ENCODE measurements at regions not wholly inside any gene's neighbourhood (a gene's known extent, or its start where the extent isn't known, plus 50 kb on each side); places are given as distances from the start of the nearest gene placed in this dataset.

DNA sequence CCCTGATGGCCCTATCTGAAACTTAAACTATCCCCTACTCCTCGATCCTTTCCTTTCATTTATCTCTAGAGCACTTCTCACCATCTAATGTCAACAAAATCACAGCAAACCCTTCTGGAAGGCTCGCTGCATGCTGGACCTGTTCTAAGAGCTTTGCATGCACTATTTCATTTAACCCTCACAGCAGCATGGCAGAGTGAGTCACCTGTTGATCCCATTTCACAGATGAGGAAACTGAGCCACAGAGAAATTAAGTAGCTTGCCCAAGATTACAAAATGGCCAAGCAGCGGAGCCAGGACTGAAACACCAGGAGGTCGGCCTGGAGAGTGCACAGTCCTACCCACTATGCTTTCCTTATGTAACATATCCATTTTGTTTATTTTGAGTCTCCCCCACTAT lies 93.1 kb downstream of the ZNF622 start:
- DNase-seq (ENCODE audit: low read depth in 1 of 2, low spot score in 1 of 2) (no peak), ATAC-seq (no peak), FAIRE-seq (no peak)
- TF ChIP-seq MAFK (IDR thresholded peaks at IDR 0.05; ENCODE audit: partially characterized antibody), result no peak
- TF ChIP-seq ZSCAN20 (CRISPR knock-in tag; IDR thresholded peaks at IDR 0.05), result no peak
- TF ChIP-seq, protein P1, sequence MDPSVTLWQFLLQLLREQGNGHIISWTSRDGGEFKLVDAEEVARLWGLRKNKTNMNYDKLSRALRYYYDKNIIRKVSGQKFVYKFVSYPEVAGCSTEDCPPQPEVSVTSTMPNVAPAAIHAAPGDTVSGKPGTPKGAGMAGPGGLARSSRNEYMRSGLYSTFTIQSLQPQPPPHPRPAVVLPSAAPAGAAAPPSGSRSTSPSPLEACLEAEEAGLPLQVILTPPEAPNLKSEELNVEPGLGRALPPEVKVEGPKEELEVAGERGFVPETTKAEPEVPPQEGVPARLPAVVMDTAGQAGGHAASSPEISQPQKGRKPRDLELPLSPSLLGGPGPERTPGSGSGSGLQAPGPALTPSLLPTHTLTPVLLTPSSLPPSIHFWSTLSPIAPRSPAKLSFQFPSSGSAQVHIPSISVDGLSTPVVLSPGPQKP (IDR thresholded peaks at IDR 0.05; ENCODE audit: low read depth, low read length), result no peak
- TF ChIP-seq CBX2 (IDR thresholded peaks at IDR 0.05; ENCODE audit: borderline replicate concordance, low read depth), result no peak
- TF ChIP-seq BHLHE40 (IDR thresholded peaks at IDR 0.05; ENCODE audit: low read depth, low read length), result no peak
- no peak for TF ChIP-seq RNF2 (IDR thresholded peaks at IDR 0.05; ENCODE audit: borderline replicate concordance, low read depth)
- TF ChIP-seq, protein P2, sequence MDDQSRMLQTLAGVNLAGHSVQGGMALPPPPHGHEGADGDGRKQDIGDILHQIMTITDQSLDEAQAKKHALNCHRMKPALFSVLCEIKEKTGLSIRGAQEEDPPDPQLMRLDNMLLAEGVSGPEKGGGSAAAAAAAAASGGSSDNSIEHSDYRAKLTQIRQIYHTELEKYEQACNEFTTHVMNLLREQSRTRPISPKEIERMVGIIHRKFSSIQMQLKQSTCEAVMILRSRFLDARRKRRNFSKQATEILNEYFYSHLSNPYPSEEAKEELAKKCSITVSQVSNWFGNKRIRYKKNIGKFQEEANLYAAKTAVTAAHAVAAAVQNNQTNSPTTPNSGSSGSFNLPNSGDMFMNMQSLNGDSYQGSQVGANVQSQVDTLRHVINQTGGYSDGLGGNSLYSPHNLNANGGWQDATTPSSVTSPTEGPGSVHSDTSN (IDR thresholded peaks at IDR 0.05), result no peak
- no peak for TF ChIP-seq FOSB (CRISPR knock-in tag; IDR thresholded peaks at IDR 0.05)
- TF ChIP-seq MYC (IDR thresholded peaks at IDR 0.05; ENCODE audit: borderline replicate concordance, low read length), result no peak
- no peak for TF ChIP-seq HOXA7 (CRISPR knock-in tag; IDR thresholded peaks at IDR 0.05)
- TF ChIP-seq KDM5A (IDR thresholded peaks at IDR 0.05), result no peak
- TF ChIP-seq, protein P3, sequence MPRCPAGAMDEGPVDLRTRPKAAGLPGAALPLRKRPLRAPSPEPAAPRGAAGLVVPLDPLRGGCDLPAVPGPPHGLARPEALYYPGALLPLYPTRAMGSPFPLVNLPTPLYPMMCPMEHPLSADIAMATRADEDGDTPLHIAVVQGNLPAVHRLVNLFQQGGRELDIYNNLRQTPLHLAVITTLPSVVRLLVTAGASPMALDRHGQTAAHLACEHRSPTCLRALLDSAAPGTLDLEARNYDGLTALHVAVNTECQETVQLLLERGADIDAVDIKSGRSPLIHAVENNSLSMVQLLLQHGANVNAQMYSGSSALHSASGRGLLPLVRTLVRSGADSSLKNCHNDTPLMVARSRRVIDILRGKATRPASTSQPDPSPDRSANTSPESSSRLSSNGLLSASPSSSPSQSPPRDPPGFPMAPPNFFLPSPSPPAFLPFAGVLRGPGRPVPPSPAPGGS (IDR thresholded peaks at IDR 0.05), result no peak
- TF ChIP-seq, protein P4, sequence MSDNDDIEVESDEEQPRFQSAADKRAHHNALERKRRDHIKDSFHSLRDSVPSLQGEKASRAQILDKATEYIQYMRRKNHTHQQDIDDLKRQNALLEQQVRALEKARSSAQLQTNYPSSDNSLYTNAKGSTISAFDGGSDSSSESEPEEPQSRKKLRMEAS (IDR thresholded peaks at IDR 0.05), result no peak
- TF ChIP-seq FOXS1 (CRISPR knock-in tag; IDR thresholded peaks at IDR 0.05), result no peak
- TF ChIP-seq MAZ (IDR thresholded peaks at IDR 0.05; ENCODE audit: borderline replicate concordance, low read depth, low read length), result no peak
- no peak for TF ChIP-seq CHD2 (IDR thresholded peaks at IDR 0.05; ENCODE audit: low read length, partially characterized antibody)
- ChIA-PET POLR2A (no interaction called here), CTCF (no interaction called here)
- no peaks in the 10 kb centered on the region for H3K4me1 ChIP-seq
- H3K27ac ChIP-seq, result no peak overlapping the region
- H3K9me3 ChIP-seq, result no peaks in the 10 kb centered on the region
- 6% methylated on average over 4 of the region's 4 CpGs for WGBS (ENCODE audit: missing lambda C conversion rate)
- no peak overlapping the region for H3K4me2 ChIP-seq
- H3K4me3 ChIP-seq, result no peak overlapping the region

DNA sequence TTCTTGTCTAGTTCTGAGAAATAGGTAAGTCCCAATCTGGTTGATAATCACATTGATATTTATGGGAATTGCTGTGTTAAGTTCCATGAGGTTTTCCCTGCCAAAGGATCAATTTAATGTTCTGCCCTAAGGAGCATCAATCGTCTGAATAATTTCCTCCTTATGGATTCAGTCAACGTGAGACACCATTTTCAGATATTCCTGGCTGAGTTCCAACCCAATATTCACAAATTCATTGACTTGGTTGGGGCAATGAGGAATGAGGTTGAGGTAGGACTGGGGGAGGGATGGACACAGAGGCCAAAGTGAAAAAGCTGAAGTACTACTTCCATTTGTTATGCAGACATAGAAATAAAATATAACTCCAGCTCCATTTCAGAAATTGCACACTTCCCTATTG lies 99.1 kb downstream of the ZNF622 start:
- ChIA-PET POLR2A (no interaction called here), CTCF (no interaction called here)
- no peaks in the 10 kb centered on the region for H3K9me3 ChIP-seq
- no peak for ATAC-seq
- no peak for FAIRE-seq
- 2% methylated on average over 2 of the region's 2 CpGs for WGBS (ENCODE audit: missing lambda C conversion rate)
- H3K27ac ChIP-seq, result no peak overlapping the region
- no peak overlapping the region for H3K4me3 ChIP-seq
- TF ChIP-seq HEYL (CRISPR knock-in tag; IDR thresholded peaks at IDR 0.05) (no peak), RAD21 (conservative IDR thresholded peaks at IDR 0.05 in 1 of 2, IDR thresholded peaks at IDR 0.05 in 1 of 2) (no peak), GATA3 (IDR thresholded peaks at IDR 0.05; ENCODE audit: borderline replicate concordance) (no peak), KDM1A (IDR thresholded peaks at IDR 0.05; ENCODE audit: low read depth) (no peak), ESRRA (IDR thresholded peaks at IDR 0.05; ENCODE audit: borderline replicate concordance, low read length) (no peak), JUNB (IDR thresholded peaks at IDR 0.05) (no peak), TFCP2L1 (CRISPR knock-in tag; IDR thresholded peaks at IDR 0.05) (no peak), JUN (IDR thresholded peaks at IDR 0.05) (no peak), POLR2AphosphoS2 (conservative IDR thresholded peaks at IDR 0.05; ENCODE audit: low read length) (no peak), RARB (CRISPR knock-in tag; IDR thresholded peaks at IDR 0.05) (no peak), FOXS1 (CRISPR knock-in tag; IDR thresholded peaks at IDR 0.05) (no peak), MAZ (IDR thresholded peaks at IDR 0.05; ENCODE audit: borderline replicate concordance, low read depth, low read length) (no peak), RNF2 (IDR thresholded peaks at IDR 0.05; ENCODE audit: borderline replicate concordance, low read depth) (no peak), CBX2 (IDR thresholded peaks at IDR 0.05; ENCODE audit: borderline replicate concordance, low read depth) (no peak), RCOR1 (IDR thresholded peaks at IDR 0.05; ENCODE audit: low read depth, low read length) (no peak)
- TF ChIP-seq, protein P5, sequence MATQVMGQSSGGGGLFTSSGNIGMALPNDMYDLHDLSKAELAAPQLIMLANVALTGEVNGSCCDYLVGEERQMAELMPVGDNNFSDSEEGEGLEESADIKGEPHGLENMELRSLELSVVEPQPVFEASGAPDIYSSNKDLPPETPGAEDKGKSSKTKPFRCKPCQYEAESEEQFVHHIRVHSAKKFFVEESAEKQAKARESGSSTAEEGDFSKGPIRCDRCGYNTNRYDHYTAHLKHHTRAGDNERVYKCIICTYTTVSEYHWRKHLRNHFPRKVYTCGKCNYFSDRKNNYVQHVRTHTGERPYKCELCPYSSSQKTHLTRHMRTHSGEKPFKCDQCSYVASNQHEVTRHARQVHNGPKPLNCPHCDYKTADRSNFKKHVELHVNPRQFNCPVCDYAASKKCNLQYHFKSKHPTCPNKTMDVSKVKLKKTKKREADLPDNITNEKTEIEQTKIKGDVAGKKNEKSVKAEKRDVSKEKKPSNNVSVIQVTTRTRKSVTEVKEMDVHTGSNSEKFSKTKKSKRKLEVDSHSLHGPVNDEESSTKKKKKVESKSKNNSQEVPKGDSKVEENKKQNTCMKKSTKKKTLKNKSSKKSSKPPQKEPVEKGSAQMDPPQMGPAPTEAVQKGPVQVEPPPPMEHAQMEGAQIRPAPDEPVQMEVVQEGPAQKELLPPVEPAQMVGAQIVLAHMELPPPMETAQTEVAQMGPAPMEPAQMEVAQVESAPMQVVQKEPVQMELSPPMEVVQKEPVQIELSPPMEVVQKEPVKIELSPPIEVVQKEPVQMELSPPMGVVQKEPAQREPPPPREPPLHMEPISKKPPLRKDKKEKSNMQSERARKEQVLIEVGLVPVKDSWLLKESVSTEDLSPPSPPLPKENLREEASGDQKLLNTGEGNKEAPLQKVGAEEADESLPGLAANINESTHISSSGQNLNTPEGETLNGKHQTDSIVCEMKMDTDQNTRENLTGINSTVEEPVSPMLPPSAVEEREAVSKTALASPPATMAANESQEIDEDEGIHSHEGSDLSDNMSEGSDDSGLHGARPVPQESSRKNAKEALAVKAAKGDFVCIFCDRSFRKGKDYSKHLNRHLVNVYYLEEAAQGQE (IDR thresholded peaks at IDR 0.05), result no peak
- TF ChIP-seq, protein P2 (IDR thresholded peaks at IDR 0.05), result no peak
- H3K4me1 ChIP-seq, result no peaks in the 10 kb centered on the region
- H3K4me2 ChIP-seq, result no peak overlapping the region
- DNase-seq (ENCODE audit: low read depth in 1 of 2, low spot score in 1 of 2), result no peak
